Endodermal cell (in vitro differentiated cells): ENCODE measurements at regions not wholly inside any gene's neighbourhood (a gene's known extent, or its start where the extent isn't known, plus 50 kb on each side); places are given as distances from the start of the nearest gene placed in this dataset.

ENCODE experiments used
- DNase-seq: peaks from one replicate; pipeline ENCODE4 v3.0.0-alpha.2; 2017
- H3K27ac ChIP-seq: 2 replicates; pipeline ENCODE4 v1.5.1; 2013; ENCODE audit warnings: mild to moderate bottlenecking, low read depth, low read length, moderate library complexity
- H3K27me3 ChIP-seq: 2 replicates; pipeline ENCODE4 v1.6.1; 2013; ENCODE audit warnings: mild to moderate bottlenecking, low read length, moderate library complexity; ENCODE audit not compliant: insufficient read depth, control insufficient read depth, poor library complexity, severe bottlenecking
- H3K36me3 ChIP-seq: 2 replicates; pipeline ENCODE4 v1.7.0; 2013; ENCODE audit warnings: mild to moderate bottlenecking, low read length, moderate library complexity; ENCODE audit not compliant: control insufficient read depth, insufficient read depth
- H3K4me1 ChIP-seq: one replicate; pipeline ENCODE4 v1.7.0; 2013; ENCODE audit warnings: low read length; ENCODE audit not compliant: control insufficient read depth, insufficient read depth
- H3K4me3 ChIP-seq: 2 replicates; pipeline ENCODE4 v1.5.1; 2013; ENCODE audit warnings: mild to moderate bottlenecking, low read length, moderate library complexity
- H3K9ac ChIP-seq: 2 replicates; pipeline ENCODE4 v1.6.1; 2013; ENCODE audit warnings: mild to moderate bottlenecking, low read length, moderate library complexity; ENCODE audit not compliant: poor library complexity, severe bottlenecking; ENCODE audit errors: extremely low read depth
- H3K9me3 ChIP-seq: 2 replicates; pipeline ENCODE4 v1.6.1; 2013; ENCODE audit warnings: mild to moderate bottlenecking, low read length, moderate library complexity; ENCODE audit not compliant: control insufficient read depth
- H3K27ac Mint-ChIP-seq: 2 replicates; pipeline ENCODE4 v1.8.0; 2020; ENCODE audit warnings: mixed read lengths
- H3K27me3 Mint-ChIP-seq: 2 replicates; pipeline ENCODE4 v1.8.0; 2021; ENCODE audit warnings: mild to moderate bottlenecking, mixed read lengths; ENCODE audit not compliant: insufficient read depth
- H3K36me3 Mint-ChIP-seq: 2 replicates; pipeline ENCODE4 v1.8.0; 2020; ENCODE audit warnings: low read depth, mixed read lengths
- H3K4me1 Mint-ChIP-seq: 2 replicates; pipeline ENCODE4 v1.8.0; 2020; ENCODE audit warnings: mixed read lengths
- H3K4me3 Mint-ChIP-seq: 2 replicates; pipeline ENCODE4 v1.8.0; 2020; ENCODE audit warnings: mild to moderate bottlenecking, moderate library complexity, mixed read lengths
- H3K9me3 Mint-ChIP-seq: 2 replicates; pipeline ENCODE4 v1.8.0; 2020; ENCODE audit warnings: mild to moderate bottlenecking, mixed read lengths
- CTCF ChIP-seq: fragments of 200-600 bp; sonication (generic); conservative IDR thresholded peaks from 2 replicates; pipeline ENCODE4 v1.5.0; 2021; ENCODE audit warnings: antibody characterized with exemption, mild to moderate bottlenecking
- WGBS, 2 experiments: methylation state at CpG; one replicate each; pipeline versions ENCODE4 v1.1.5 to v1.1.7; 2013; ENCODE audit warnings: missing lambda C conversion rate in 2 of 2, mixed read lengths in 1 of 2; ENCODE audit not compliant: insufficient coverage in 1 of 2, insufficient read length in 1 of 2; 5-methylcytosine and 5-hydroxymethylcytosine counted together

DNA sequence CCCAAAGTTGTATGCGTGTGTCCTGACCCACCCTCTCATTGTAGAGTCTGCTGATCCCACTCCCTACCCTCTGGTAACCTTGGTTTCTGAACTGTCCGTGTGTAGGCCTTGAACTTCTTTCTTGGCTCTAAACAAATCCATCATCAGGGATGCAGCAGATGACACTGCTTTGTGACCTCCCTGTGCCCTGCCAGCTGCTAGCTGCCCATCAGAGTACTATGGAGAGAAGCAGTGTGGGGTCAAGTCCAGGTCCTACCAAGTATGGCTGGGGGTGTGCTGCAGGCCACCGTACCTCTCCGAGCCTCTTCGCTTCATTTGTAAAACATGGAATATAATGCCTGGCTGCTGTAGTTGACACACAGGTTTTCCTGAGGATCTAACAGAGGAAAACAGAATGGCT is 183.5 kb upstream of the RBPJ start:
- H3K9me3 ChIP-seq = no peaks in the 10 kb centered on the region
- Mint-ChIP-seq H3K4me1 (peaks cover 20% of the 10 kb centered on the region), H3K4me3 (no peak overlapping the region), H3K27ac (no peak overlapping the region), H3K9me3 (peaks cover 4% of the 10 kb centered on the region), H3K36me3 (no peaks in the 10 kb centered on the region), H3K27me3 (peaks cover 2% of the 10 kb centered on the region)
- no peaks in the 10 kb centered on the region for H3K36me3 ChIP-seq
- 90 to 94% methylated on average over 3 to 5 of the region's 5 CpGs for WGBS, 2 experiments
- H3K27me3 ChIP-seq = no peaks in the 10 kb centered on the region
- no peak for DNase-seq
- H3K9ac ChIP-seq = no peak overlapping the region
- H3K4me3 ChIP-seq = no peak overlapping the region
- no peak overlapping the region for H3K27ac ChIP-seq
- H3K4me1 ChIP-seq = peaks cover 4% of the 10 kb centered on the region
- no peak for TF ChIP-seq CTCF

DNA sequence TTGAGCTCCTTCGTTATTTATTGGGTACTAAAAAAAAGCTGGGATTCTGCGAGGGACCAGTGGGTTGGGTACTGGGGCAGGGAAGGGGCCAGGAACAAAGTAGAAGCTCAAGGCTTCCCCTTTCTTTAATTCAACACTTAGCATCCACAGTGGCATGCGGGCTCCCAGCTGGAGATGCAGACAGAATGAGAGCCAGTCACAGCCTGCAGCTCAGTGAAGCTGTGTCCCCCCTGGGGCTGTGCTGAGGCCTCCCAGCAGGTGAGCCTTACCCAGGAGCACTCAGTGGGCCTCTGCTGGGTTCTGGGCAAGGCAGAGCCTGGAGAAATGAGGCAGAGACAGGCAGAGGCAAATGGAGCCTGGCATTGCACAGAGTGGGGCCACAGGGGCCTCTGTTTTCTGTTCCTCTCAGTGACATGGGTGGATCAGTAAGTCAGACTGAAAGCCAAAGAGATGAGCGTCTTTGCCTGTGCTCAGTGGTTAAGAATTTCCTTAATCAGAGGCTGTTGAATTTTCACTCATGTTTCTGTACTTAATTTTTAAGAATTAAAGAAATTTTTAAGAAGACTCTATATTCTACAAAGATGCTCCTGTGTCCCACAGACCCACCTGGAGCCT is 181.4 kb upstream of the RBPJ start:
- H3K4me1 ChIP-seq = peaks cover 4% of the 10 kb centered on the region
- Mint-ChIP-seq H3K36me3 (no peaks in the 10 kb centered on the region), H3K4me1 (peaks cover 20% of the 10 kb centered on the region), H3K9me3 (peaks cover 4% of the 10 kb centered on the region), H3K27ac (no peak overlapping the region), H3K27me3 (peaks cover 2% of the 10 kb centered on the region), H3K4me3 (no peak overlapping the region)
- H3K9me3 ChIP-seq = no peaks in the 10 kb centered on the region
- no peak overlapping the region for H3K9ac ChIP-seq
- no peak for TF ChIP-seq CTCF
- peak; percentile 62 for DNase-seq
- no peaks in the 10 kb centered on the region for H3K27me3 ChIP-seq
- no peak overlapping the region for H3K4me3 ChIP-seq
- no peak overlapping the region for H3K27ac ChIP-seq
- no peaks in the 10 kb centered on the region for H3K36me3 ChIP-seq
- WGBS, 2 experiments = 68 to 86% methylated on average over 3 to 4 of the region's 4 CpGs

DNA sequence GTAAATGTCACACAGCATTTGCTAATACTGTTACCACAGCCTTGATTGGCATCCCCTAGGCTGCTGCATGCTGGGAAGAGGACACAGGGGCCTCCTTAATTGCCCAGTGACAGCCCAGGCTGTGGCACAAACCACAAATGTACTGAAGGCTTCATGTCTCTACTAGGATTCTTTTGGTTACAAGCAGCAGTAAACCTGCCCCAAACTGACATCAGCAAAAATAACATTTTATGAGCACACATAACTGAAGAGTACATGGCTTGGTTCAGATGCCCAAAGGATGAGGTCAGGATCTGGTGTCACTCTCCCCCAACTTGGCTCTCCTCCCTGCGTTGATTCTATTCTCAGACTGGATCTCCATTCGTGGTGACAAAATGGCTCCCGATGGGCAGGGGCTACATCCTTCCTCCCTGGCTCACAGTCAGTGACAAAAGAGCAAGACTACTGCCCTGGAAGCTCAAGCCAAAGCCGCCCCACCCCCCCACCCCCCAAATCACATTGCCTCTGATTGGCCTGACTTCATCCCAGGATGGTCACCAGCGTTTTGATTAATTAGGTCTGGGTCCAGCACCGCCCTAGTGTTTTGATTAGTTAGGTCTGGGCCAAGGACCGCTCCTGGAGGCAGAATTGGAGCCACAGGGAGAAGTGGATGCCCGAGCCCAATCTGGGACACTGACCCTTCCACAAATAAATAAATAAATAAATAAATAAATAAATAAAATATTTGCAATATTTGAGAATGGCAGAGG is 180.5 kb upstream of the RBPJ start:
- 92 to 98% methylated on average over 2 to 6 of the region's 8 CpGs for WGBS, 2 experiments
- no peaks in the 10 kb centered on the region for H3K36me3 Mint-ChIP-seq
- H3K27ac Mint-ChIP-seq = no peak overlapping the region
- Histone ChIP-seq H3K4me3 (no peak overlapping the region), H3K4me1 (peaks cover 4% of the 10 kb centered on the region), H3K27me3 (no peaks in the 10 kb centered on the region), H3K9ac (no peak overlapping the region), H3K9me3 (no peaks in the 10 kb centered on the region), H3K36me3 (no peaks in the 10 kb centered on the region), H3K27ac (no peak overlapping the region)
- no peak for TF ChIP-seq CTCF
- no peak for DNase-seq
- H3K4me3 Mint-ChIP-seq = no peak overlapping the region
- H3K4me1 Mint-ChIP-seq = peaks cover 29% of the 10 kb centered on the region
- H3K9me3 Mint-ChIP-seq = peaks cover 4% of the 10 kb centered on the region
- peaks cover 2% of the 10 kb centered on the region for H3K27me3 Mint-ChIP-seq
